Hepatocyte (in vitro differentiated cells): ENCODE measurements at regions not wholly inside any gene's neighbourhood (a gene's known extent, or its start where the extent isn't known, plus 50 kb on each side); places are given as distances from the start of the nearest gene placed in this dataset.

Source experiments
- DNase-seq: peaks from one replicate; pipeline ENCODE4 v3.0.0-alpha.2; 2016; ENCODE audit warnings: low spot score
- H2AFZ ChIP-seq: fragments of 200-600 bp; sonication (generic); 2 replicates; pipeline ENCODE4 v1.6.0; 2016; ENCODE audit warnings: antibody characterized with exemption, mild to moderate bottlenecking
- H3K27ac ChIP-seq: fragments of 200-600 bp; sonication (generic); 2 replicates; pipeline ENCODE4 v1.5.1; 2016; ENCODE audit warnings: mild to moderate bottlenecking
- H3K27me3 ChIP-seq: fragments of 200-600 bp; sonication (generic); 2 replicates; pipeline ENCODE4 v1.6.1; 2016
- H3K36me3 ChIP-seq: fragments of 200-600 bp; sonication (generic); replicated peaks from 2 replicates; pipeline ENCODE4 v1.5.1; 2016; ENCODE audit warnings: low read depth; ENCODE audit not compliant: insufficient read depth
- H3K4me1 ChIP-seq: fragments of 200-600 bp; sonication (generic); 2 replicates; pipeline ENCODE4 v1.5.1; 2016; ENCODE audit warnings: mild to moderate bottlenecking, moderate library complexity; ENCODE audit not compliant: insufficient read depth
- H3K4me2 ChIP-seq: fragments of 200-600 bp; sonication (generic); 2 replicates; pipeline ENCODE4 v1.6.0; 2016
- H3K4me3 ChIP-seq: fragments of 200-600 bp; sonication (generic); 2 replicates; pipeline ENCODE4 v1.5.1; 2016; ENCODE audit warnings: mild to moderate bottlenecking
- H3K79me2 ChIP-seq: fragments of 200-600 bp; sonication (generic); 2 replicates; pipeline ENCODE4 v1.6.0; 2017; ENCODE audit warnings: mild to moderate bottlenecking
- H3K9me2 ChIP-seq: fragments of 200-600 bp; sonication (generic); replicated peaks from 2 replicates; pipeline ENCODE4 v1.6.0; 2017; ENCODE audit warnings: mild to moderate bottlenecking; ENCODE audit not compliant: insufficient read depth
- H3K9me3 ChIP-seq: fragments of 200-600 bp; sonication (generic); 2 replicates; pipeline ENCODE4 v1.5.1; 2016; ENCODE audit warnings: low read depth, mild to moderate bottlenecking
- H4K20me1 ChIP-seq: fragments of 200-600 bp; sonication (generic); 2 replicates; pipeline ENCODE4 v1.6.0; 2016; ENCODE audit warnings: mild to moderate bottlenecking; ENCODE audit not compliant: insufficient read depth, poor library complexity, severe bottlenecking
- EZH2 ChIP-seq: fragments of 200-600 bp; sonication (generic); IDR thresholded peaks from 2 replicates; pipeline ENCODE4 v1.6.1; 2016; ENCODE audit warnings: antibody characterized with exemption, mild to moderate bottlenecking, borderline replicate concordance
- EZH2phosphoT487 ChIP-seq: fragments of 200-600 bp; sonication (generic); IDR thresholded peaks from one replicate; pipeline ENCODE4 v1.6.1; 2018; ENCODE audit warnings: antibody characterized with exemption, mild to moderate bottlenecking, low read depth, moderate library complexity; ENCODE audit not compliant: unreplicated experiment, severe bottlenecking
- WGBS: methylation state at CpG from one replicate; pipeline ENCODE4 v1.1.6; 2016; ENCODE audit warnings: low lambda C conversion rate; ENCODE audit errors: missing lambda C conversion rate; 5-methylcytosine and 5-hydroxymethylcytosine counted together
- TF ChIP-seq, protein P1 (sequence below): fragments of 200-600 bp; sonication (generic); IDR thresholded peaks from 2 replicates; pipeline ENCODE4 v1.5.1; 2016; ENCODE audit warnings: antibody characterized with exemption, mild to moderate bottlenecking; ENCODE audit not compliant: poor library complexity

DNA sequence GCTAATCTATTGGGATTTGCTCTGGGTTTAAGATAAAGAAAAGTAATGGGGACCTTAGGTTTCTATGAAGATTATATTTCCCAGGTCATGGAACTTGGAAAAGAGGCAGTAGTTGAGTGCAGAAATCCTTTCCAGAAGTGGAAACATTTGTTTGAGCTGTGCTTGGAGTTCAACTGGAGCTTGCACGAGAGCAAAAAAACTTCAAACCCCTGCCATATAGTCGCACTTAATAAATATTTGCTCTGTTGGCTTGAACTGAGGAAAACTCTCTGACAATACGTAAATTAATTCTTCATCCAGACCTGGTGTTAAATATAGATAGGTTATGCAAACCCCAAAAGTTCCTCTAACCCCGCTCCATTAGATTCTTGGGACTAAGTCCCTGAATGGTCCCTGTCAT lies 52.8 kb upstream of the COL24A1 start:
- DNase-seq: no peak
- no peaks in the 10 kb centered on the region for H4K20me1 ChIP-seq
- H3K4me3 ChIP-seq: no peak overlapping the region
- H2AFZ ChIP-seq: no peak overlapping the region
- no peak overlapping the region for H3K4me2 ChIP-seq
- no peak for TF ChIP-seq EZH2phosphoT487
- TF ChIP-seq EZH2: no peak
- TF ChIP-seq, protein P1, sequence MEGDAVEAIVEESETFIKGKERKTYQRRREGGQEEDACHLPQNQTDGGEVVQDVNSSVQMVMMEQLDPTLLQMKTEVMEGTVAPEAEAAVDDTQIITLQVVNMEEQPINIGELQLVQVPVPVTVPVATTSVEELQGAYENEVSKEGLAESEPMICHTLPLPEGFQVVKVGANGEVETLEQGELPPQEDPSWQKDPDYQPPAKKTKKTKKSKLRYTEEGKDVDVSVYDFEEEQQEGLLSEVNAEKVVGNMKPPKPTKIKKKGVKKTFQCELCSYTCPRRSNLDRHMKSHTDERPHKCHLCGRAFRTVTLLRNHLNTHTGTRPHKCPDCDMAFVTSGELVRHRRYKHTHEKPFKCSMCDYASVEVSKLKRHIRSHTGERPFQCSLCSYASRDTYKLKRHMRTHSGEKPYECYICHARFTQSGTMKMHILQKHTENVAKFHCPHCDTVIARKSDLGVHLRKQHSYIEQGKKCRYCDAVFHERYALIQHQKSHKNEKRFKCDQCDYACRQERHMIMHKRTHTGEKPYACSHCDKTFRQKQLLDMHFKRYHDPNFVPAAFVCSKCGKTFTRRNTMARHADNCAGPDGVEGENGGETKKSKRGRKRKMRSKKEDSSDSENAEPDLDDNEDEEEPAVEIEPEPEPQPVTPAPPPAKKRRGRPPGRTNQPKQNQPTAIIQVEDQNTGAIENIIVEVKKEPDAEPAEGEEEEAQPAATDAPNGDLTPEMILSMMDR: no peak
- no peaks in the 10 kb centered on the region for H3K79me2 ChIP-seq
- no peaks in the 10 kb centered on the region for H3K27me3 ChIP-seq
- H3K9me2 ChIP-seq: no peaks in the 10 kb centered on the region
- H3K27ac ChIP-seq: no peak overlapping the region
- no peaks in the 10 kb centered on the region for H3K4me1 ChIP-seq
- no peaks in the 10 kb centered on the region for H3K9me3 ChIP-seq
- WGBS: 92% methylated on average over 4 of the region's 4 CpGs
- no peaks in the 10 kb centered on the region for H3K36me3 ChIP-seq

- H3K79me2 ChIP-seq: no peaks in the 10 kb centered on the region
- TF ChIP-seq EZH2phosphoT487: no peak
- TF ChIP-seq, protein P1: no peak
- no peaks in the 10 kb centered on the region for H3K9me2 ChIP-seq
- H3K4me3 ChIP-seq: no peak overlapping the region
- H3K36me3 ChIP-seq: no peaks in the 10 kb centered on the region
- H3K9me3 ChIP-seq: no peaks in the 10 kb centered on the region
- H3K4me1 ChIP-seq: no peaks in the 10 kb centered on the region
- H3K27me3 ChIP-seq: no peaks in the 10 kb centered on the region
- H2AFZ ChIP-seq: no peak overlapping the region
- peak; percentile 23 for DNase-seq
- H3K4me2 ChIP-seq: no peak overlapping the region
- WGBS: 43% methylated on average over 2 of the region's 2 CpGs
- no peak overlapping the region for H3K27ac ChIP-seq
- no peaks in the 10 kb centered on the region for H4K20me1 ChIP-seq
Measured at GRCh38 chr1:86207323-86207722, 50.8 kb upstream of the COL24A1 start.
